ENCODE measurements at regions not wholly inside any gene's neighbourhood (a gene's known extent, or its start where the extent isn't known, plus 50 kb on each side); places are given as distances from the start of the nearest gene placed in this dataset.

GRCh38 chr5:30040488-30041118 lies 1152.9 kb upstream of the CDH6 start:
- TF ChIP-seq POLR2A (IDR thresholded peaks at IDR 0.05) = no peak
- TF ChIP-seq, protein P1, sequence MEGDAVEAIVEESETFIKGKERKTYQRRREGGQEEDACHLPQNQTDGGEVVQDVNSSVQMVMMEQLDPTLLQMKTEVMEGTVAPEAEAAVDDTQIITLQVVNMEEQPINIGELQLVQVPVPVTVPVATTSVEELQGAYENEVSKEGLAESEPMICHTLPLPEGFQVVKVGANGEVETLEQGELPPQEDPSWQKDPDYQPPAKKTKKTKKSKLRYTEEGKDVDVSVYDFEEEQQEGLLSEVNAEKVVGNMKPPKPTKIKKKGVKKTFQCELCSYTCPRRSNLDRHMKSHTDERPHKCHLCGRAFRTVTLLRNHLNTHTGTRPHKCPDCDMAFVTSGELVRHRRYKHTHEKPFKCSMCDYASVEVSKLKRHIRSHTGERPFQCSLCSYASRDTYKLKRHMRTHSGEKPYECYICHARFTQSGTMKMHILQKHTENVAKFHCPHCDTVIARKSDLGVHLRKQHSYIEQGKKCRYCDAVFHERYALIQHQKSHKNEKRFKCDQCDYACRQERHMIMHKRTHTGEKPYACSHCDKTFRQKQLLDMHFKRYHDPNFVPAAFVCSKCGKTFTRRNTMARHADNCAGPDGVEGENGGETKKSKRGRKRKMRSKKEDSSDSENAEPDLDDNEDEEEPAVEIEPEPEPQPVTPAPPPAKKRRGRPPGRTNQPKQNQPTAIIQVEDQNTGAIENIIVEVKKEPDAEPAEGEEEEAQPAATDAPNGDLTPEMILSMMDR (IDR thresholded peaks at IDR 0.05) = peak; percentile 36 to 58 (median 53)
- Histone ChIP-seq H3K4me1 (no peaks in the 10 kb centered on the region), H3K27me3 (no peaks in the 10 kb centered on the region), H3K27ac (no peak overlapping the region), H3K36me3 (ENCODE audit: low read depth, missing control alignments) (no peaks in the 10 kb centered on the region), H3K4me3 (no peak overlapping the region), H3K9me3 (no peaks in the 10 kb centered on the region)
- peak; percentile 62 for DNase-seq
- intact Hi-C loops (cut with DNase I; ENCODE audit: low total_unique reads) = no loop called here
- WGBS, 2 donors = 17 to 21% methylated on average over 6 of the region's 6 CpGs

GRCh38 chr5:30039379-30039778 lies 1154.1 kb upstream of the CDH6 start:
- H3K9me3 ChIP-seq = no peaks in the 10 kb centered on the region
- DNase-seq = no peak
- H3K4me1 ChIP-seq = no peaks in the 10 kb centered on the region
- H3K36me3 ChIP-seq (ENCODE audit: low read depth, missing control alignments) = no peaks in the 10 kb centered on the region
- TF ChIP-seq, protein P1 (IDR thresholded peaks at IDR 0.05) = no peak
- intact Hi-C loops (cut with DNase I; ENCODE audit: low total_unique reads) = no loop called here
- H3K27ac ChIP-seq = no peak overlapping the region
- H3K27me3 ChIP-seq = no peaks in the 10 kb centered on the region
- no peak overlapping the region for H3K4me3 ChIP-seq

DNA sequence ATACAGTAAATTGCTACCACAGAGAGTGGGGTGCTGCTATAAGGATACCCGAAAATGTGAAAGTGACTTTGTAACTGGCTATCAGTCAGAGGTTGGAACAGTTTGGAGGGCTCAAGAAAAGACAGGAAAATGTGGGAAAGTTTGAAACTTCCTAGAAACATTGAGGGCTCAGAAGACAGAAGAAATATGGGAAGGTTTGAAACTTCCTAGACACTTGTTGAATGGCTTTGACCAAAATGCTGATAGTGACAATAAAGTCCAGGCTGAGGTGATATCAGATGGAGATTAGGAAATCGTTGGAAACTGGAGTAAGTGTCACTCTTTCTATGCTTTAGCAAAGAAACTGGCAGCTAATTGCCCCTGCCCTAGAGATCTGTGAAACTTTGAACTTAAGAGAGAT lies 1158.6 kb upstream of the CDH6 start:
- H3K27me3 ChIP-seq = no peaks in the 10 kb centered on the region
- no peaks in the 10 kb centered on the region for H3K9me3 ChIP-seq
- TF ChIP-seq, protein P1 (IDR thresholded peaks at IDR 0.05) = no peak
- no peak for TF ChIP-seq POLR2A (IDR thresholded peaks at IDR 0.05)
- no peak overlapping the region for H3K4me3 ChIP-seq
- intact Hi-C loops (cut with DNase I; ENCODE audit: low total_unique reads) = no loop called here
- H3K27ac ChIP-seq = no peak overlapping the region
- no peak for DNase-seq
- H3K4me1 ChIP-seq = no peaks in the 10 kb centered on the region
- no peaks in the 10 kb centered on the region for H3K36me3 ChIP-seq (ENCODE audit: low read depth, missing control alignments)
- WGBS, 2 donors = 72 to 74% methylated on average over 2 of the region's 2 CpGs

DNA sequence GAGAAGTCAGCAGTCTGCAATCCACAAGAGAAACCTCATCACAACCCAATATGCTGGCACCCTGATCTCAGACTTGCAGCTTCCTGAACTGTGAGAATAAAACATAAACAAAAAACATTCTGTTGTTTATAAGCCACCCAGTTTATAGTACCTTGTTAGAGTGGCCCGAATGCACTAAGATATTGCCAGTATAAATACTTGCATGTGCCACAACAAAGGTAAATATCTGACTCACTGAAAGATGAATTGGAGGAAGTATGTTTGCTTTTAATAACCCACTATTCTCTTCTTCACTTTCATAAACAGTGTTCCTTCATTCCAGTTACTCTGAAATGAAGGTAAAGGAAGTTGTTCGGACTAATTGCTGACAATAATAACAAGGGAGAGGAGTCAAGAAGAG lies 1163.4 kb upstream of the CDH6 start:
- Histone ChIP-seq H3K36me3 (ENCODE audit: low read depth, missing control alignments) (no peaks in the 10 kb centered on the region), H3K4me3 (no peak overlapping the region), H3K27ac (no peak overlapping the region), H3K4me1 (no peaks in the 10 kb centered on the region), H3K9me3 (no peaks in the 10 kb centered on the region), H3K27me3 (no peaks in the 10 kb centered on the region)
- TF ChIP-seq, protein P1 (IDR thresholded peaks at IDR 0.05) = no peak
- no peak for TF ChIP-seq POLR2A (IDR thresholded peaks at IDR 0.05)
- WGBS, 2 donors = 70 to 76% methylated on average over 2 of the region's 2 CpGs
- intact Hi-C loops (cut with DNase I; ENCODE audit: low total_unique reads) = no loop called here
- DNase-seq = no peak

DNA sequence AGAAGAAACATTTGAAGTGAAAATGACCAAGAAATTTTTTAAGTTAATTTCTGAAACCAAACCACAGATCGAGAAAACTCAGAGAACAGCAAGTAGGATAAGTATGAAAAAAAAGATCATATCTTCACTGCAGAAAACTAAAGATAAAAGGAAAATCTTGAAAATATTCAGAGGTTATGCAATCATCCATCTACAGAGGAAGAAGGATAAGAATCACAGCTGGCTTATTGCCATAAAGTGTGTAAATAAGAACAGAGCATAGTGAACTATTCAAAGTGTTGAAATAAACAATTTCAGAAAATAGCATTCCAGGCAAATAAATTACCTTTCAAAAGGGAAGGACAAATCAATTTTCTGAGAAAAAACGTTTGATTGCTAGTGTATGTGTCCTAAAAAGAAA lies 1191.7 kb upstream of the CDH6 start:
- H3K9me3 ChIP-seq = no peaks in the 10 kb centered on the region
- WGBS, 2 donors = 62 to 76% methylated on average over 2 of the region's 2 CpGs
- H3K27me3 ChIP-seq = no peaks in the 10 kb centered on the region
- no peak overlapping the region for H3K4me3 ChIP-seq
- DNase-seq = no peak
- no peak overlapping the region for H3K27ac ChIP-seq
- no peaks in the 10 kb centered on the region for H3K4me1 ChIP-seq
- intact Hi-C loops (cut with DNase I; ENCODE audit: low total_unique reads) = no loop called here
- TF ChIP-seq, protein P1 (IDR thresholded peaks at IDR 0.05) = no peak
- no peak for TF ChIP-seq POLR2A (IDR thresholded peaks at IDR 0.05)
- no peaks in the 10 kb centered on the region for H3K36me3 ChIP-seq (ENCODE audit: low read depth, missing control alignments)

Measured in testis (tissue), 2 donors.